Umbilical cord (tissue), 1 donor: ENCODE measurements at regions not wholly inside any gene's neighbourhood (a gene's known extent, or its start where the extent isn't known, plus 50 kb on each side); places are given as distances from the start of the nearest gene placed in this dataset.
"Not testable (repeated sequence)": the region's sequence is repeated elsewhere in the genome, so short reads cannot be mapped to it uniquely, and the experiment has no call there.

Source experiments
- DNase-seq: peaks from one replicate; pipeline ENCODE4 v3.0.0-alpha.2; 2015; ENCODE audit warnings: low spot score

- DNase-seq: no peak
These were observed 308.6 kb upstream of the PROX1 start for GRCh38 chr1:213679153-213679552.

GRCh38 chr1:213680677-213681325 is 307.0 kb upstream of the PROX1 start:
- DNase-seq: no peak

- DNase-seq: no peak
These were observed 305.9 kb upstream of the PROX1 start for GRCh38 chr1:213681788-213682340.

- no peak for DNase-seq
These were observed 304.2 kb upstream of the PROX1 start for GRCh38 chr1:213683529-213683928.

- DNase-seq: no peak
These were observed 303.3 kb upstream of the PROX1 start for GRCh38 chr1:213684454-213684853.

GRCh38 chr1:213685992-213686582 is 301.7 kb upstream of the PROX1 start:
- DNase-seq: no peak

GRCh38 chr1:213686983-213687382 is 300.8 kb upstream of the PROX1 start:
- no peak for DNase-seq

- no peak for DNase-seq
These were observed 299.9 kb upstream of the PROX1 start for GRCh38 chr1:213687832-213688231.

- no peak for DNase-seq
These were observed 299.1 kb upstream of the PROX1 start for GRCh38 chr1:213688655-213689054.

- no peak for DNase-seq
These were observed 298.5 kb upstream of the PROX1 start for GRCh38 chr1:213689260-213689659.

GRCh38 chr1:213690341-213690917 is 297.3 kb upstream of the PROX1 start:
- DNase-seq: no peak

- DNase-seq: no peak
These were observed 295.5 kb upstream of the PROX1 start for GRCh38 chr1:213692321-213692720.

- no peak for DNase-seq
These were observed 293.9 kb upstream of the PROX1 start for GRCh38 chr1:213693864-213694263.

GRCh38 chr1:213697192-213697802 is 290.5 kb upstream of the PROX1 start:
- no peak for DNase-seq

GRCh38 chr1:213698092-213698702 is 289.6 kb upstream of the PROX1 start:
- DNase-seq: no peak

- DNase-seq: no peak
These were observed 285.1 kb upstream of the PROX1 start for GRCh38 chr1:213702703-213703102.

- no peak for DNase-seq
These were observed 282.8 kb upstream of the PROX1 start for GRCh38 chr1:213704941-213705340.

GRCh38 chr1:213711833-213712490 is 275.8 kb upstream of the PROX1 start:
- not testable (repeated sequence) for DNase-seq

- DNase-seq: no peak
These were observed 273.1 kb upstream of the PROX1 start for GRCh38 chr1:213714645-213715044.

- DNase-seq: no peak
These were observed 272.6 kb upstream of the PROX1 start for GRCh38 chr1:213715182-213715581.

- no peak for DNase-seq
These were observed 268.3 kb upstream of the PROX1 start for GRCh38 chr1:213719462-213719861.

- DNase-seq: no peak
These were observed 267.7 kb upstream of the PROX1 start for GRCh38 chr1:213720032-213720431.
